HG03064 (cell line): ENCODE measurements at regions not wholly inside any gene's neighbourhood (a gene's known extent, or its start where the extent isn't known, plus 50 kb on each side); places are given as distances from the start of the nearest gene placed in this dataset.

Source experiments
- ATAC-seq: cut with Tn5 transposase; IDR thresholded peaks from one replicate; pipeline ENCODE4 v1.9.1; 2021; ENCODE audit warnings: low read depth; ENCODE audit not compliant: unreplicated experiment

- ATAC-seq, result no peak
These were observed 192.2 kb upstream of the LMNTD1 start for GRCh38 chr12:25745281-25745680.

GRCh38 chr12:25746131-25746530 lies 193.0 kb upstream of the LMNTD1 start:
- no peak for ATAC-seq

- ATAC-seq, result no peak
These were observed 199.7 kb upstream of the LMNTD1 start for GRCh38 chr12:25752710-25753309.

- no peak for ATAC-seq
These were observed 202.3 kb upstream of the LMNTD1 start for GRCh38 chr12:25755136-25755970.

GRCh38 chr12:25755971-25756260 lies 202.6 kb upstream of the RASSF8 start:
- no peak for ATAC-seq

GRCh38 chr12:25757037-25757665 lies 201.3 kb upstream of the RASSF8 start:
- ATAC-seq, result no peak

GRCh38 chr12:25759752-25760151 lies 198.7 kb upstream of the RASSF8 start:
- no peak for ATAC-seq

GRCh38 chr12:25761356-25761755 lies 197.1 kb upstream of the RASSF8 start:
- no peak for ATAC-seq

- ATAC-seq, result no peak
These were observed 194.1 kb upstream of the RASSF8 start for GRCh38 chr12:25764409-25764808.

GRCh38 chr12:25764892-25765291 lies 193.6 kb upstream of the RASSF8 start:
- ATAC-seq, result no peak

GRCh38 chr12:25767606-25768005 lies 190.9 kb upstream of the RASSF8 start:
- ATAC-seq, result no peak

GRCh38 chr12:25768151-25768550 lies 190.3 kb upstream of the RASSF8 start:
- ATAC-seq, result no peak

GRCh38 chr12:25769082-25769945 lies 189.2 kb upstream of the RASSF8 start:
- ATAC-seq, result no peak

- ATAC-seq, result no peak
These were observed 187.4 kb upstream of the RASSF8 start for GRCh38 chr12:25771041-25771440.

GRCh38 chr12:25771476-25771875 lies 187.0 kb upstream of the RASSF8 start:
- no peak for ATAC-seq

- no peak for ATAC-seq
These were observed 182.5 kb upstream of the RASSF8 start for GRCh38 chr12:25775968-25776367.

- ATAC-seq, result no peak
These were observed 177.7 kb upstream of the RASSF8 start for GRCh38 chr12:25780771-25781170.

GRCh38 chr12:25781232-25781631 lies 177.2 kb upstream of the RASSF8 start:
- ATAC-seq, result no peak

- no peak for ATAC-seq
These were observed 174.9 kb upstream of the RASSF8 start for GRCh38 chr12:25783566-25783965.

GRCh38 chr12:25784669-25785068 lies 173.8 kb upstream of the RASSF8 start:
- no peak for ATAC-seq

GRCh38 chr12:25785134-25785533 lies 173.3 kb upstream of the RASSF8 start:
- ATAC-seq, result no peak
